A673 (cell line): ENCODE measurements at regions not wholly inside any gene's neighbourhood (a gene's known extent, or its start where the extent isn't known, plus 50 kb on each side); places are given as distances from the start of the nearest gene placed in this dataset.

Source experiments
- BruUV-seq: library from RNA; stranded (reverse); fragments of 400-500 nt; replicated peaks from 2 replicates; lab custom pipeline; 2021; lab: Mats Ljungman, UMichigan
- CTCF ChIA-PET: fragments of 300-600 bp; sonication (Branson Sonifier 250); formaldehyde crosslinking; loops from one replicate; lab custom pipeline; 2022; ENCODE audit warnings: antibody characterized with exemption; lab: Charles Lee
- POLR2A ChIA-PET: fragments of 300-600 bp; sonication (Branson Sonifier 250); formaldehyde crosslinking; loops from one replicate; lab custom pipeline; 2022; ENCODE audit warnings: antibody characterized with exemption; ENCODE audit not compliant: low non-redundant PET; lab: Charles Lee
- DNase-seq: peaks from one replicate; pipeline ENCODE4 v3.0.0-alpha.2; 2015; ENCODE audit warnings: low spot score
- H3K27ac ChIP-seq: fragments of 200-600 bp; sonication (generic); 2 replicates; pipeline ENCODE4 v1.5.1; 2016; ENCODE audit warnings: mixed run types, low read depth, mild to moderate bottlenecking, mixed read lengths, antibody characterized with exemption, low read length; ENCODE audit not compliant: poor library complexity, severe bottlenecking
- H3K27me3 ChIP-seq: fragments of 200-600 bp; sonication (generic); replicated peaks from 2 replicates; pipeline ENCODE4 v1.6.1; 2017; ENCODE audit warnings: mixed run types, low read depth, mild to moderate bottlenecking, mixed read lengths, antibody characterized with exemption, low read length; ENCODE audit not compliant: insufficient read depth, poor library complexity
- H3K36me3 ChIP-seq: fragments of 200-600 bp; sonication (generic); 2 replicates; pipeline ENCODE4 v1.6.1; 2016; ENCODE audit warnings: mixed run types, mild to moderate bottlenecking, mixed read lengths, antibody characterized with exemption, low read length; ENCODE audit not compliant: insufficient read depth, poor library complexity, severe bottlenecking
- H3K4me1 ChIP-seq: fragments of 200-600 bp; sonication (generic); 2 replicates; pipeline ENCODE4 v1.6.1; 2017; ENCODE audit warnings: mixed run types, mild to moderate bottlenecking, mixed read lengths, antibody characterized with exemption, low read length; ENCODE audit not compliant: insufficient read depth, poor library complexity, severe bottlenecking
- H3K4me3 ChIP-seq: fragments of 200-600 bp; sonication (generic); 2 replicates; pipeline ENCODE4 v1.5.1; 2016; ENCODE audit warnings: low read depth, mixed run types, mild to moderate bottlenecking, mixed read lengths, low read length; ENCODE audit not compliant: poor library complexity, severe bottlenecking
- H3K9me3 ChIP-seq: fragments of 200-600 bp; sonication (generic); 2 replicates; pipeline ENCODE4 v1.6.1; 2016; ENCODE audit warnings: mixed run types, low read depth, mild to moderate bottlenecking, mixed read lengths, antibody characterized with exemption, low read length; ENCODE audit not compliant: poor library complexity, severe bottlenecking
- CTCF ChIP-seq: fragments of 300-800, 200-600 bp; sonication (generic); conservative IDR thresholded peaks from 2 replicates; pipeline ENCODE4 v1.5.1; 2017; ENCODE audit warnings: low read depth, mild to moderate bottlenecking, antibody characterized with exemption, low read length, moderate library complexity, mixed read lengths
- EZH2 ChIP-seq: fragments of 200-600 bp; sonication (generic); IDR thresholded peaks from 2 replicates; pipeline ENCODE4 v1.6.1; 2017; ENCODE audit warnings: borderline replicate concordance, low read depth, mild to moderate bottlenecking, mixed read lengths, antibody characterized with exemption, low read length; ENCODE audit not compliant: poor library complexity, severe bottlenecking
- intact Hi-C: fragments of 100-400 bp; cut with micrococcal nuclease; formaldehyde crosslinking; loops from one replicate; pipeline ENCODE4 v1.10.0; 2022; ENCODE audit not compliant: unreplicated experiment

- DNase-seq = peak; percentile 54
- CTCF ChIA-PET = no interaction called here
- intact Hi-C loops = no loop called here
- no TSS peak for BruUV-seq
- POLR2A ChIA-PET = interaction anchor here (0.6 kb wide), 1 partner anchor 1446 kb away, joined by 18 read pairs; no protein-coding TSS in a partner anchor
- H3K4me1 ChIP-seq = no peaks in the 10 kb centered on the region
- no peak overlapping the region for H3K4me3 ChIP-seq
- 0 out of 2 replicates have a peak, but pooled peaks have one; percentile 30 for TF ChIP-seq CTCF
- TF ChIP-seq EZH2 = no peak
- H3K9me3 ChIP-seq = no peaks in the 10 kb centered on the region
- H3K27ac ChIP-seq = no peak overlapping the region
- no peaks in the 10 kb centered on the region for H3K27me3 ChIP-seq
- H3K36me3 ChIP-seq = no peaks in the 10 kb centered on the region
Observed at GRCh38 chr3:16658004-16658924, 53.0 kb upstream of the DAZL start.

GRCh38 chr3:16658925-16659793, 53.9 kb upstream of the DAZL start:
- Histone ChIP-seq H3K36me3 (no peaks in the 10 kb centered on the region), H3K27me3 (no peaks in the 10 kb centered on the region), H3K4me3 (no peak overlapping the region), H3K27ac (no peak overlapping the region), H3K4me1 (no peaks in the 10 kb centered on the region), H3K9me3 (no peaks in the 10 kb centered on the region)
- no peak for DNase-seq
- no TSS peak for BruUV-seq
- no peak for TF ChIP-seq EZH2
- TF ChIP-seq CTCF = no peak
- intact Hi-C loops = no loop called here
- ChIA-PET CTCF (no interaction called here), POLR2A (interaction anchor here (0.6 kb wide), 1 partner anchor 1445 kb away, joined by 18 read pairs; no protein-coding TSS in a partner anchor)

- Histone ChIP-seq H3K36me3 (no peaks in the 10 kb centered on the region), H3K4me1 (no peaks in the 10 kb centered on the region), H3K9me3 (no peaks in the 10 kb centered on the region), H3K4me3 (no peak overlapping the region), H3K27ac (no peak overlapping the region), H3K27me3 (no peaks in the 10 kb centered on the region)
- POLR2A ChIA-PET = no interaction called here
- TF ChIP-seq EZH2 (no peak), CTCF (no peak)
- intact Hi-C loops = no loop called here
- no peak for DNase-seq
- BruUV-seq = no TSS peak
- CTCF ChIA-PET = no interaction called here
Observed at GRCh38 chr3:16663854-16664712, 58.9 kb upstream of the DAZL start.
